Endothelial cell of umbilical vein (primary cell): ENCODE measurements at regions not wholly inside any gene's neighbourhood (a gene's known extent, or its start where the extent isn't known, plus 50 kb on each side); places are given as distances from the start of the nearest gene placed in this dataset.

Experiments used
- EZH2 ChIP-seq: IDR thresholded peaks from 2 replicates; pipeline ENCODE4 v1.6.1; 2012; ENCODE audit warnings: borderline replicate concordance, low read depth, mild to moderate bottlenecking, moderate library complexity, low read length, inconsistent platforms; ENCODE audit not compliant: severe bottlenecking
- FOS ChIP-seq: IDR thresholded peaks from 2 replicates; pipeline ENCODE4 v1.6.1; 2011; ENCODE audit warnings: mild to moderate bottlenecking, low read length, moderate library complexity, borderline replicate concordance; ENCODE audit not compliant: insufficient read depth
- JUN ChIP-seq: IDR thresholded peaks from 2 replicates; pipeline ENCODE4 v1.6.1; 2011; ENCODE audit warnings: borderline replicate concordance, low read depth; ENCODE audit not compliant: insufficient read length, insufficient read depth
- MYC ChIP-seq: IDR thresholded peaks from one replicate; pipeline ENCODE4 v1.6.1; 2011; ENCODE audit warnings: mild to moderate bottlenecking, low read depth, low read length
- POLR2AphosphoS5 ChIP-seq: IDR thresholded peaks from 2 replicates; pipeline ENCODE4 v1.6.1; 2012; ENCODE audit warnings: low read depth, mild to moderate bottlenecking, control low read depth, low read length, moderate library complexity; ENCODE audit not compliant: insufficient read depth
- TF ChIP-seq, protein P1 (sequence below), 2 donors: IDR thresholded peaks; 1 replicate in 1 of 2; 2 replicates in 1 of 2; pipeline ENCODE4 v1.5.1; 2011; ENCODE audit warnings: low read length in 2 of 2, mild to moderate bottlenecking in 2 of 2, moderate library complexity in 2 of 2, control low read depth in 1 of 2, inconsistent platforms in 1 of 2, low read depth in 1 of 2; ENCODE audit not compliant: insufficient read depth in 1 of 2; ENCODE audit errors: extremely low read depth in 1 of 2

GRCh38 chr1:70864302-70864701 lies 183.3 kb downstream of the PTGER3 start:
- no peak for TF ChIP-seq POLR2AphosphoS5
- TF ChIP-seq, protein P1, sequence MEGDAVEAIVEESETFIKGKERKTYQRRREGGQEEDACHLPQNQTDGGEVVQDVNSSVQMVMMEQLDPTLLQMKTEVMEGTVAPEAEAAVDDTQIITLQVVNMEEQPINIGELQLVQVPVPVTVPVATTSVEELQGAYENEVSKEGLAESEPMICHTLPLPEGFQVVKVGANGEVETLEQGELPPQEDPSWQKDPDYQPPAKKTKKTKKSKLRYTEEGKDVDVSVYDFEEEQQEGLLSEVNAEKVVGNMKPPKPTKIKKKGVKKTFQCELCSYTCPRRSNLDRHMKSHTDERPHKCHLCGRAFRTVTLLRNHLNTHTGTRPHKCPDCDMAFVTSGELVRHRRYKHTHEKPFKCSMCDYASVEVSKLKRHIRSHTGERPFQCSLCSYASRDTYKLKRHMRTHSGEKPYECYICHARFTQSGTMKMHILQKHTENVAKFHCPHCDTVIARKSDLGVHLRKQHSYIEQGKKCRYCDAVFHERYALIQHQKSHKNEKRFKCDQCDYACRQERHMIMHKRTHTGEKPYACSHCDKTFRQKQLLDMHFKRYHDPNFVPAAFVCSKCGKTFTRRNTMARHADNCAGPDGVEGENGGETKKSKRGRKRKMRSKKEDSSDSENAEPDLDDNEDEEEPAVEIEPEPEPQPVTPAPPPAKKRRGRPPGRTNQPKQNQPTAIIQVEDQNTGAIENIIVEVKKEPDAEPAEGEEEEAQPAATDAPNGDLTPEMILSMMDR (IDR thresholded peaks at IDR 0.05; ENCODE audit: extremely low read depth in 1 of 2, insufficient read depth in 1 of 2, low read depth in 1 of 2, low read length in 2 of 2) = no peak
- TF ChIP-seq JUN = no peak
- TF ChIP-seq FOS = no peak
- TF ChIP-seq MYC = no peak
- no peak for TF ChIP-seq EZH2
